WTC11 (cell line): ENCODE measurements at regions not wholly inside any gene's neighbourhood (a gene's known extent, or its start where the extent isn't known, plus 50 kb on each side); places are given as distances from the start of the nearest gene placed in this dataset.

Experiments used
- ATAC-seq: fragments of 200-7000 bp; cut with Tn5 transposase; 2 replicates; pipeline ENCODE4 v1.10.0; 2021; ENCODE audit warnings: mild to moderate bottlenecking, moderate library complexity
- CTCF ChIA-PET: fragments of 300-600 bp; sonication (Branson Sonifier 250); formaldehyde crosslinking; loops from one replicate; lab custom pipeline; 2021; ENCODE audit warnings: antibody characterized with exemption; lab: Charles Lee
- POLR2A ChIA-PET: fragments of 350-600 bp; sonication (Branson Sonifier 250); formaldehyde crosslinking; loops from one replicate; lab custom pipeline; 2021; ENCODE audit warnings: antibody characterized with exemption; lab: Charles Lee
- DNase-seq: peaks from one replicate; pipeline ENCODE4 v3.0.0; 2021; ENCODE audit warnings: low spot score
- H3K27ac Mint-ChIP-seq: 2 replicates; pipeline ENCODE4 v1.8.0; 2021; ENCODE audit warnings: mixed read lengths
- H3K27me3 Mint-ChIP-seq: 2 replicates; pipeline ENCODE4 v1.8.0; 2021; ENCODE audit warnings: low read depth, mild to moderate bottlenecking, moderate library complexity, mixed read lengths
- H3K36me3 Mint-ChIP-seq: 2 replicates; pipeline ENCODE4 v1.8.0; 2021; ENCODE audit warnings: mixed read lengths
- H3K4me1 Mint-ChIP-seq: 2 replicates; pipeline ENCODE4 v1.8.0; 2022; ENCODE audit warnings: mixed read lengths
- H3K4me3 Mint-ChIP-seq: 2 replicates; pipeline ENCODE4 v1.8.0; 2021; ENCODE audit warnings: mild to moderate bottlenecking, moderate library complexity, mixed read lengths
- H3K9me3 Mint-ChIP-seq: 2 replicates; pipeline ENCODE4 v1.8.0; 2021; ENCODE audit warnings: mixed read lengths
- CBFB ChIP-seq: sonication (generic); formaldehyde crosslinking; IDR thresholded peaks from 2 replicates; pipeline ENCODE4 v1.8.1; 2022; ENCODE audit warnings: mild to moderate bottlenecking, low read depth, missing genetic modification reagents
- ESRRA ChIP-seq: sonication (generic); formaldehyde crosslinking; IDR thresholded peaks from 2 replicates; pipeline ENCODE4 v1.8.1; 2022; ENCODE audit warnings: mild to moderate bottlenecking, missing genetic modification reagents, borderline replicate concordance
- ETV6 ChIP-seq: sonication (generic); formaldehyde crosslinking; IDR thresholded peaks from 2 replicates; pipeline ENCODE4 v1.8.1; 2022; ENCODE audit warnings: mild to moderate bottlenecking, missing genetic modification reagents
- IRF2 ChIP-seq: sonication (generic); formaldehyde crosslinking; IDR thresholded peaks from 2 replicates; pipeline ENCODE4 v1.8.0; 2022; ENCODE audit warnings: low read depth, missing genetic modification reagents, borderline replicate concordance
- JUN ChIP-seq: sonication (generic); formaldehyde crosslinking; IDR thresholded peaks from 2 replicates; pipeline ENCODE4 v1.8.0; 2023; ENCODE audit warnings: mild to moderate bottlenecking, missing genetic modification reagents
- NR1H2 ChIP-seq: sonication (generic); formaldehyde crosslinking; IDR thresholded peaks from 2 replicates; pipeline ENCODE4 v1.9.0; 2021; ENCODE audit warnings: mild to moderate bottlenecking, moderate library complexity, missing genetic modification reagents
- NR2C2 ChIP-seq: sonication (generic); formaldehyde crosslinking; IDR thresholded peaks from 2 replicates; pipeline ENCODE4 v1.8.0; 2022; ENCODE audit warnings: mild to moderate bottlenecking, missing genetic modification reagents
- OVOL2 ChIP-seq: fragments of 250-450 bp; sonication (Bioruptor Pico); IDR thresholded peaks from 2 replicates; pipeline ENCODE4 v1.9.0; 2021; ENCODE audit warnings: mild to moderate bottlenecking, borderline replicate concordance
- RORB ChIP-seq: fragments of 250-450 bp; sonication (Bioruptor Pico); IDR thresholded peaks from 2 replicates; pipeline ENCODE4 v1.9.0; 2021; ENCODE audit warnings: mild to moderate bottlenecking
- SP1 ChIP-seq: sonication (generic); formaldehyde crosslinking; conservative IDR thresholded peaks from 2 replicates; pipeline ENCODE4 v1.8.1; 2022; ENCODE audit warnings: missing genetic modification reagents
- TCF7 ChIP-seq: sonication (generic); formaldehyde crosslinking; IDR thresholded peaks from 2 replicates; pipeline ENCODE4 v1.8.0; 2022; ENCODE audit warnings: mild to moderate bottlenecking, low read depth, missing genetic modification reagents, moderate library complexity
- TEAD4 ChIP-seq: sonication (generic); formaldehyde crosslinking; IDR thresholded peaks from 2 replicates; pipeline ENCODE4 v1.8.0; 2022; ENCODE audit warnings: mild to moderate bottlenecking, missing genetic modification reagents
- ZNF138 ChIP-seq: sonication (generic); formaldehyde crosslinking; conservative IDR thresholded peaks from 2 replicates; pipeline ENCODE4 v1.8.1; 2022; ENCODE audit warnings: mild to moderate bottlenecking, moderate library complexity, missing genetic modification reagents
- ZNF317 ChIP-seq: sonication (generic); formaldehyde crosslinking; IDR thresholded peaks from 2 replicates; pipeline ENCODE4 v1.8.1; 2023; ENCODE audit warnings: low read depth, mild to moderate bottlenecking, moderate library complexity, missing genetic modification reagents, borderline replicate concordance
- ZNF416 ChIP-seq: fragments of 250-450 bp; sonication (Bioruptor Pico); IDR thresholded peaks from 2 replicates; pipeline ENCODE4 v1.9.0; 2021; ENCODE audit warnings: mild to moderate bottlenecking, inconsistent platforms
- TF ChIP-seq, protein P1 (sequence below): sonication (generic); formaldehyde crosslinking; IDR thresholded peaks from 2 replicates; pipeline ENCODE4 v1.8.0; 2023; ENCODE audit warnings: missing genetic modification reagents, mild to moderate bottlenecking, borderline replicate concordance
- TF ChIP-seq, protein P2 (sequence below): sonication (generic); formaldehyde crosslinking; IDR thresholded peaks from 2 replicates; pipeline ENCODE4 v1.8.0; 2022; ENCODE audit warnings: mild to moderate bottlenecking, missing genetic modification reagents
- TF ChIP-seq, protein P3 (sequence below): sonication (generic); formaldehyde crosslinking; IDR thresholded peaks from 2 replicates; pipeline ENCODE4 v1.8.1; 2023; ENCODE audit warnings: mild to moderate bottlenecking, missing genetic modification reagents
- TF ChIP-seq, protein P4 (sequence below): sonication (generic); formaldehyde crosslinking; IDR thresholded peaks from 2 replicates; pipeline ENCODE4 v1.8.0; 2022; ENCODE audit warnings: mild to moderate bottlenecking, missing genetic modification reagents
- TF ChIP-seq, protein P5 (sequence below): sonication (generic); formaldehyde crosslinking; IDR thresholded peaks from 2 replicates; pipeline ENCODE4 v1.8.1; 2023; ENCODE audit warnings: mild to moderate bottlenecking, missing genetic modification reagents, moderate library complexity
- TF ChIP-seq, protein P6 (sequence below): fragments of 250-450 bp; sonication (Bioruptor Pico); IDR thresholded peaks from 2 replicates; pipeline ENCODE4 v1.9.0; 2021; ENCODE audit warnings: mild to moderate bottlenecking
- TF ChIP-seq, protein P7 (sequence below): sonication (generic); formaldehyde crosslinking; IDR thresholded peaks from 2 replicates; pipeline ENCODE4 v1.8.1; 2022; ENCODE audit warnings: mild to moderate bottlenecking, moderate library complexity, missing genetic modification reagents

DNA sequence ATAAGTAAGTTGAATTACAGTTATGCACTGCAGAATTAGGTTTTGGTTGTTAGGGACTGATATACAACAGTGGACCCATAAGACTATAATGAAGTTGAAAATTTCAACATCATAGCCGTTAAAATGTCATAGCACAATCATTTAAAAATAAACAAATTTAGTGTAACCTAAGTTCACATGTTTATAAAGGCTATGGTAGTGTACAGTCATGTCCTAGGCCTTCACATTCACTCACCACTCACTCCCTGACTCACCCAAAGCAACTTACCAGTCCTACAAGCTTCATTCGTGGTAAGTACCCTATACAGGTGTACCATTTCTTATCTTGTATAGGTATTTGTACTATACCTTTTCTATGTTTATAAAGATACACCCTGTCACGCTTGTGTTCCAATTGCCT is 113.7 kb downstream of the RAB11FIP2 start:
- Mint-ChIP-seq H3K4me1 (peaks cover 35% of the 10 kb centered on the region), H3K36me3 (peaks cover 4% of the 10 kb centered on the region), H3K27me3 (no peaks in the 10 kb centered on the region), H3K4me3 (no peak overlapping the region), H3K9me3 (peaks cover 8% of the 10 kb centered on the region), H3K27ac (no peak overlapping the region)
- TF ChIP-seq SP1 (CRISPR knock-in tag) (no peak), ZNF317 (CRISPR knock-in tag) (no peak), JUN (CRISPR knock-in tag) (no peak), NR2C2 (CRISPR knock-in tag) (no peak), NR1H2 (no peak), TEAD4 (CRISPR knock-in tag) (no peak), CBFB (CRISPR knock-in tag) (no peak), TCF7 (CRISPR knock-in tag) (no peak), ZNF416 (CRISPR knock-in tag) (no peak)
- TF ChIP-seq, protein P1, sequence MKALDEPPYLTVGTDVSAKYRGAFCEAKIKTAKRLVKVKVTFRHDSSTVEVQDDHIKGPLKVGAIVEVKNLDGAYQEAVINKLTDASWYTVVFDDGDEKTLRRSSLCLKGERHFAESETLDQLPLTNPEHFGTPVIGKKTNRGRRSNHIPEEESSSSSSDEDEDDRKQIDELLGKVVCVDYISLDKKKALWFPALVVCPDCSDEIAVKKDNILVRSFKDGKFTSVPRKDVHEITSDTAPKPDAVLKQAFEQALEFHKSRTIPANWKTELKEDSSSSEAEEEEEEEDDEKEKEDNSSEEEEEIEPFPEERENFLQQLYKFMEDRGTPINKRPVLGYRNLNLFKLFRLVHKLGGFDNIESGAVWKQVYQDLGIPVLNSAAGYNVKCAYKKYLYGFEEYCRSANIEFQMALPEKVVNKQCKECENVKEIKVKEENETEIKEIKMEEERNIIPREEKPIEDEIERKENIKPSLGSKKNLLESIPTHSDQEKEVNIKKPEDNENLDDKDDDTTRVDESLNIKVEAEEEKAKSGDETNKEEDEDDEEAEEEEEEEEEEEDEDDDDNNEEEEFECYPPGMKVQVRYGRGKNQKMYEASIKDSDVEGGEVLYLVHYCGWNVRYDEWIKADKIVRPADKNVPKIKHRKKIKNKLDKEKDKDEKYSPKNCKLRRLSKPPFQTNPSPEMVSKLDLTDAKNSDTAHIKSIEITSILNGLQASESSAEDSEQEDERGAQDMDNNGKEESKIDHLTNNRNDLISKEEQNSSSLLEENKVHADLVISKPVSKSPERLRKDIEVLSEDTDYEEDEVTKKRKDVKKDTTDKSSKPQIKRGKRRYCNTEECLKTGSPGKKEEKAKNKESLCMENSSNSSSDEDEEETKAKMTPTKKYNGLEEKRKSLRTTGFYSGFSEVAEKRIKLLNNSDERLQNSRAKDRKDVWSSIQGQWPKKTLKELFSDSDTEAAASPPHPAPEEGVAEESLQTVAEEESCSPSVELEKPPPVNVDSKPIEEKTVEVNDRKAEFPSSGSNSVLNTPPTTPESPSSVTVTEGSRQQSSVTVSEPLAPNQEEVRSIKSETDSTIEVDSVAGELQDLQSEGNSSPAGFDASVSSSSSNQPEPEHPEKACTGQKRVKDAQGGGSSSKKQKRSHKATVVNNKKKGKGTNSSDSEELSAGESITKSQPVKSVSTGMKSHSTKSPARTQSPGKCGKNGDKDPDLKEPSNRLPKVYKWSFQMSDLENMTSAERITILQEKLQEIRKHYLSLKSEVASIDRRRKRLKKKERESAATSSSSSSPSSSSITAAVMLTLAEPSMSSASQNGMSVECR (CRISPR knock-in tag), result no peak
- TF ChIP-seq, protein P2, sequence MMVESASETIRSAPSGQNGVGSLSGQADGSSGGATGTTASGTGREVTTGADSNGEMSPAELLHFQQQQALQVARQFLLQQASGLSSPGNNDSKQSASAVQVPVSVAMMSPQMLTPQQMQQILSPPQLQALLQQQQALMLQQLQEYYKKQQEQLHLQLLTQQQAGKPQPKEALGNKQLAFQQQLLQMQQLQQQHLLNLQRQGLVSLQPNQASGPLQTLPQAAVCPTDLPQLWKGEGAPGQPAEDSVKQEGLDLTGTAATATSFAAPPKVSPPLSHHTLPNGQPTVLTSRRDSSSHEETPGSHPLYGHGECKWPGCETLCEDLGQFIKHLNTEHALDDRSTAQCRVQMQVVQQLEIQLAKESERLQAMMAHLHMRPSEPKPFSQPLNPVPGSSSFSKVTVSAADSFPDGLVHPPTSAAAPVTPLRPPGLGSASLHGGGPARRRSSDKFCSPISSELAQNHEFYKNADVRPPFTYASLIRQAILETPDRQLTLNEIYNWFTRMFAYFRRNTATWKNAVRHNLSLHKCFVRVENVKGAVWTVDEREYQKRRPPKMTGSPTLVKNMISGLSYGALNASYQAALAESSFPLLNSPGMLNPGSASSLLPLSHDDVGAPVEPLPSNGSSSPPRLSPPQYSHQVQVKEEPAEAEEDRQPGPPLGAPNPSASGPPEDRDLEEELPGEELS (CRISPR knock-in tag), result no peak
- TF ChIP-seq, protein P3, sequence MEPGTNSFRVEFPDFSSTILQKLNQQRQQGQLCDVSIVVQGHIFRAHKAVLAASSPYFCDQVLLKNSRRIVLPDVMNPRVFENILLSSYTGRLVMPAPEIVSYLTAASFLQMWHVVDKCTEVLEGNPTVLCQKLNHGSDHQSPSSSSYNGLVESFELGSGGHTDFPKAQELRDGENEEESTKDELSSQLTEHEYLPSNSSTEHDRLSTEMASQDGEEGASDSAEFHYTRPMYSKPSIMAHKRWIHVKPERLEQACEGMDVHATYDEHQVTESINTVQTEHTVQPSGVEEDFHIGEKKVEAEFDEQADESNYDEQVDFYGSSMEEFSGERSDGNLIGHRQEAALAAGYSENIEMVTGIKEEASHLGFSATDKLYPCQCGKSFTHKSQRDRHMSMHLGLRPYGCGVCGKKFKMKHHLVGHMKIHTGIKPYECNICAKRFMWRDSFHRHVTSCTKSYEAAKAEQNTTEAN (CRISPR knock-in tag), result no peak
- TF ChIP-seq, protein P4, sequence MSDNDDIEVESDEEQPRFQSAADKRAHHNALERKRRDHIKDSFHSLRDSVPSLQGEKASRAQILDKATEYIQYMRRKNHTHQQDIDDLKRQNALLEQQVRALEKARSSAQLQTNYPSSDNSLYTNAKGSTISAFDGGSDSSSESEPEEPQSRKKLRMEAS (CRISPR knock-in tag), result no peak
- DNase-seq, result no peak
- CTCF ChIA-PET, result no interaction called here
- no peak for ATAC-seq
- POLR2A ChIA-PET, result no interaction called here

DNA sequence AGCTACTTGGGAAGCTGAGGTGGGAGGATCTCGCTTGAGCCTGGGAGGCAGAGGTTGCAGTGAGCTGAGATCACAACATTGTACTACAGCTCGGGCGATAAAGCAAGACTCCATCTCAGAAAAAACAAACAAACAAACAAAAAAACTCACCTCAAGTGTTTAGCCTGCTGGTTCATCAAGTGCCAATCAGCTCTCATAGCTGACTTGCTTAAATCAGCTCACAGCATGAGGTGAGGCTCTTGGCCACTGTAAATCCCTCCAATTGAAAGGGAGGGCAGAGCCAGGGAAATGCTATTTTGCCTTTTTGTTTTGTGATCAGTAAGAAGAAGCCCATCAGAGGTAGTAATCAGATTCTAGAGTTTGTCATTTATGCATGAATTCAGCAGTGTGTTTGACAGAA is 112.3 kb downstream of the RAB11FIP2 start:
- no peak overlapping the region for H3K4me3 Mint-ChIP-seq
- CTCF ChIA-PET, result interaction anchor here (1.6 kb wide), 1 partner anchor 325 kb away, joined by 4 read pairs; no protein-coding TSS in a partner anchor
- H3K27ac Mint-ChIP-seq, result no peak overlapping the region
- peaks cover 25% of the 10 kb centered on the region for H3K4me1 Mint-ChIP-seq
- no peaks in the 10 kb centered on the region; the same call in 1 of the 2 replicates for H3K27me3 Mint-ChIP-seq
- DNase-seq (no peak), ATAC-seq (peak; percentile 65)
- POLR2A ChIA-PET, result no interaction called here
- peaks cover 8% of the 10 kb centered on the region for H3K9me3 Mint-ChIP-seq
- peaks cover 4% of the 10 kb centered on the region for H3K36me3 Mint-ChIP-seq
- TF ChIP-seq, protein P5, sequence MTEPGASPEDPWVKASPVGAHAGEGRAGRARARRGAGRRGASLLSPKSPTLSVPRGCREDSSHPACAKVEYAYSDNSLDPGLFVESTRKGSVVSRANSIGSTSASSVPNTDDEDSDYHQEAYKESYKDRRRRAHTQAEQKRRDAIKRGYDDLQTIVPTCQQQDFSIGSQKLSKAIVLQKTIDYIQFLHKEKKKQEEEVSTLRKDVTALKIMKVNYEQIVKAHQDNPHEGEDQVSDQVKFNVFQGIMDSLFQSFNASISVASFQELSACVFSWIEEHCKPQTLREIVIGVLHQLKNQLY, result no peak
- TF ChIP-seq NR2C2 (CRISPR knock-in tag) (no peak), RORB (CRISPR knock-in tag) (no peak), ETV6 (CRISPR knock-in tag) (no peak), ZNF138 (CRISPR knock-in tag) (no peak), IRF2 (CRISPR knock-in tag) (no peak), ESRRA (CRISPR knock-in tag) (no peak), OVOL2 (CRISPR knock-in tag) (no peak)
- TF ChIP-seq, protein P6, sequence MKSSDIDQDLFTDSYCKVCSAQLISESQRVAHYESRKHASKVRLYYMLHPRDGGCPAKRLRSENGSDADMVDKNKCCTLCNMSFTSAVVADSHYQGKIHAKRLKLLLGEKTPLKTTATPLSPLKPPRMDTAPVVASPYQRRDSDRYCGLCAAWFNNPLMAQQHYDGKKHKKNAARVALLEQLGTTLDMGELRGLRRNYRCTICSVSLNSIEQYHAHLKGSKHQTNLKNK (CRISPR knock-in tag), result no peak
- TF ChIP-seq, protein P1 (CRISPR knock-in tag), result no peak
- TF ChIP-seq, protein P7, sequence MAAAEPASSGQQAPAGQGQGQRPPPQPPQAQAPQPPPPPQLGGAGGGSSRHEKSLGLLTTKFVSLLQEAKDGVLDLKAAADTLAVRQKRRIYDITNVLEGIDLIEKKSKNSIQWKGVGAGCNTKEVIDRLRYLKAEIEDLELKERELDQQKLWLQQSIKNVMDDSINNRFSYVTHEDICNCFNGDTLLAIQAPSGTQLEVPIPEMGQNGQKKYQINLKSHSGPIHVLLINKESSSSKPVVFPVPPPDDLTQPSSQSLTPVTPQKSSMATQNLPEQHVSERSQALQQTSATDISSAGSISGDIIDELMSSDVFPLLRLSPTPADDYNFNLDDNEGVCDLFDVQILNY (CRISPR knock-in tag), result no peak
